Mammary epithelial cell (primary cell): ENCODE measurements at regions not wholly inside any gene's neighbourhood (a gene's known extent, or its start where the extent isn't known, plus 50 kb on each side); places are given as distances from the start of the nearest gene placed in this dataset.

Experiments used
- EZH2 ChIP-seq: IDR thresholded peaks from 2 replicates; pipeline ENCODE4 v1.6.1; 2012; ENCODE audit warnings: low read length, inconsistent platforms, borderline replicate concordance
- TF ChIP-seq, protein P1 (sequence below), 2 donors: IDR thresholded peaks in 1 of 2; conservative IDR thresholded peaks in 1 of 2; 2 replicates each; pipeline ENCODE4 v1.5.1; 2011 to 2012; ENCODE audit warnings: inconsistent platforms in 2 of 2, low read length in 2 of 2, mild to moderate bottlenecking in 2 of 2, control low read depth in 1 of 2, low read depth in 1 of 2; ENCODE audit not compliant: insufficient read depth in 1 of 2; ENCODE audit errors: extremely low read depth in 1 of 2

- TF ChIP-seq, protein P1, sequence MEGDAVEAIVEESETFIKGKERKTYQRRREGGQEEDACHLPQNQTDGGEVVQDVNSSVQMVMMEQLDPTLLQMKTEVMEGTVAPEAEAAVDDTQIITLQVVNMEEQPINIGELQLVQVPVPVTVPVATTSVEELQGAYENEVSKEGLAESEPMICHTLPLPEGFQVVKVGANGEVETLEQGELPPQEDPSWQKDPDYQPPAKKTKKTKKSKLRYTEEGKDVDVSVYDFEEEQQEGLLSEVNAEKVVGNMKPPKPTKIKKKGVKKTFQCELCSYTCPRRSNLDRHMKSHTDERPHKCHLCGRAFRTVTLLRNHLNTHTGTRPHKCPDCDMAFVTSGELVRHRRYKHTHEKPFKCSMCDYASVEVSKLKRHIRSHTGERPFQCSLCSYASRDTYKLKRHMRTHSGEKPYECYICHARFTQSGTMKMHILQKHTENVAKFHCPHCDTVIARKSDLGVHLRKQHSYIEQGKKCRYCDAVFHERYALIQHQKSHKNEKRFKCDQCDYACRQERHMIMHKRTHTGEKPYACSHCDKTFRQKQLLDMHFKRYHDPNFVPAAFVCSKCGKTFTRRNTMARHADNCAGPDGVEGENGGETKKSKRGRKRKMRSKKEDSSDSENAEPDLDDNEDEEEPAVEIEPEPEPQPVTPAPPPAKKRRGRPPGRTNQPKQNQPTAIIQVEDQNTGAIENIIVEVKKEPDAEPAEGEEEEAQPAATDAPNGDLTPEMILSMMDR (conservative IDR thresholded peaks at IDR 0.05 in 1 of 2, IDR thresholded peaks at IDR 0.05 in 1 of 2; ENCODE audit: extremely low read depth in 1 of 2, insufficient read depth in 1 of 2, low read depth in 1 of 2, low read length in 2 of 2): no peak
- TF ChIP-seq EZH2: no peak
Observed at GRCh38 chr7:157482025-157482424, 145.2 kb downstream of the DNAJB6 start.
